Breast epithelium (tissue), 4 donors: ENCODE measurements at regions not wholly inside any gene's neighbourhood (a gene's known extent, or its start where the extent isn't known, plus 50 kb on each side); places are given as distances from the start of the nearest gene placed in this dataset.

Experiments
- DNase-seq, 2 donors: peaks; one replicate each; pipeline ENCODE4 v3.0.0-alpha.2; 2019; ENCODE audit warnings: low spot score in 2 of 2
- H3K27ac ChIP-seq, 2 donors: fragments of 200-600 bp; sonication (generic) in 1 of 2; one replicate each; pipeline ENCODE4 v1.5.1; 2016 to 2019; ENCODE audit warnings: mild to moderate bottlenecking in 1 of 2
- H3K27me3 ChIP-seq, 2 donors: fragments of 200-600 bp; sonication (generic) in 1 of 2; one replicate each; pipeline versions ENCODE4 v1.5.1 to v1.6.0; 2017 to 2019; ENCODE audit warnings: control low read depth in 1 of 2, mild to moderate bottlenecking in 1 of 2
- H3K36me3 ChIP-seq: fragments of 200-600 bp; one replicate; pipeline ENCODE4 v1.5.1; 2019
- H3K4me1 ChIP-seq, 2 donors: fragments of 200-600 bp; sonication (generic); one replicate each; pipeline ENCODE4 v1.5.1; 2016 to 2019; ENCODE audit warnings: control low read depth in 1 of 2
- H3K4me3 ChIP-seq, 3 donors: fragments of 200-600 bp; sonication (generic); 1 replicate in 2 of 3; 2 replicates in 1 of 3; pipeline ENCODE4 v1.5.1; 2016 to 2019; ENCODE audit warnings: mild to moderate bottlenecking in 3 of 3, moderate library complexity in 2 of 3
- H3K9me3 ChIP-seq, 2 donors: fragments of 200-600 bp; sonication (generic) in 1 of 2; one replicate each; pipeline ENCODE4 v1.5.1; 2016 to 2019; ENCODE audit warnings: control low read depth in 1 of 2
- CTCF ChIP-seq, 3 donors: fragments of 450-650 bp; IDR thresholded peaks; one replicate each; pipeline ENCODE4 v1.5.1; 2016 to 2017; ENCODE audit warnings: antibody characterized with exemption in 3 of 3, mild to moderate bottlenecking in 3 of 3, moderate library complexity in 3 of 3
- POLR2A ChIP-seq: fragments of 450-650 bp; IDR thresholded peaks from one replicate; pipeline ENCODE4 v1.6.1; 2016; ENCODE audit warnings: antibody characterized with exemption, mild to moderate bottlenecking, moderate library complexity
- POLR2AphosphoS5 ChIP-seq, 3 donors: sonication (generic); formaldehyde crosslinking; IDR thresholded peaks; one replicate each; pipeline ENCODE4 v1.6.1; 2017; ENCODE audit warnings: antibody characterized with exemption in 3 of 3
- intact Hi-C: fragments of 100-400 bp; cut with DNase I; formaldehyde crosslinking; loops from one replicate; pipeline ENCODE4 v1.15.1; 2023; ENCODE audit warnings: low total_unique reads

GRCh38 chr3:103006526-103007183, 571.8 kb downstream of the ZPLD1 start:
- Histone ChIP-seq H3K4me1 (no peaks in the 10 kb centered on the region), H3K36me3 (no peaks in the 10 kb centered on the region), H3K9me3 (no peaks in the 10 kb centered on the region), H3K4me3 (no peak overlapping the region), H3K27me3 (no peaks in the 10 kb centered on the region), H3K27ac (no peak overlapping the region)
- intact Hi-C loops = no loop called here
- DNase-seq = no peak
- TF ChIP-seq POLR2A = no peak
- no peak for TF ChIP-seq CTCF (IDR thresholded peaks at IDR 0.05)
- TF ChIP-seq POLR2AphosphoS5 (IDR thresholded peaks at IDR 0.05) = no peak

- Histone ChIP-seq H3K27me3 (no peaks in the 10 kb centered on the region), H3K4me3 (no peak overlapping the region), H3K27ac (no peak overlapping the region), H3K36me3 (no peaks in the 10 kb centered on the region), H3K4me1 (no peaks in the 10 kb centered on the region), H3K9me3 (no peaks in the 10 kb centered on the region)
- TF ChIP-seq POLR2AphosphoS5 (IDR thresholded peaks at IDR 0.05) = no peak
- TF ChIP-seq POLR2A = no peak
- TF ChIP-seq CTCF (IDR thresholded peaks at IDR 0.05) = no peak
- intact Hi-C loops = no loop called here
- no peak for DNase-seq
Observed at GRCh38 chr3:103009609-103010008, 574.8 kb downstream of the ZPLD1 start.

GRCh38 chr3:103025880-103026279, 591.1 kb downstream of the ZPLD1 start:
- Histone ChIP-seq H3K4me3 (no peak overlapping the region), H3K36me3 (no peaks in the 10 kb centered on the region), H3K9me3 (no peaks in the 10 kb centered on the region), H3K27ac (no peak overlapping the region), H3K4me1 (no peaks in the 10 kb centered on the region), H3K27me3 (no peaks in the 10 kb centered on the region)
- TF ChIP-seq CTCF (IDR thresholded peaks at IDR 0.05) = no peak
- TF ChIP-seq POLR2AphosphoS5 (IDR thresholded peaks at IDR 0.05) = no peak
- TF ChIP-seq POLR2A = no peak
- DNase-seq = no peak
- intact Hi-C loops = no loop called here

- Histone ChIP-seq H3K4me3 (no peak overlapping the region), H3K27ac (no peak overlapping the region), H3K36me3 (no peaks in the 10 kb centered on the region), H3K4me1 (no peaks in the 10 kb centered on the region), H3K9me3 (no peaks in the 10 kb centered on the region), H3K27me3 (no peaks in the 10 kb centered on the region)
- TF ChIP-seq POLR2AphosphoS5 (IDR thresholded peaks at IDR 0.05) = no peak
- no peak for TF ChIP-seq CTCF (IDR thresholded peaks at IDR 0.05)
- no peak for TF ChIP-seq POLR2A
- intact Hi-C loops = no loop called here
- DNase-seq = no peak
Observed at GRCh38 chr3:103033841-103034240, 599.0 kb downstream of the ZPLD1 start.

GRCh38 chr3:103047640-103048039, 612.8 kb downstream of the ZPLD1 start:
- intact Hi-C loops = no loop called here

More at GRCh38 chr3:103047640-103048039, 612.8 kb downstream of the ZPLD1 start:
- Histone ChIP-seq H3K4me3 (no peak overlapping the region), H3K27me3 (no peaks in the 10 kb centered on the region), H3K36me3 (no peaks in the 10 kb centered on the region), H3K27ac (no peak overlapping the region), H3K9me3 (no peaks in the 10 kb centered on the region), H3K4me1 (no peaks in the 10 kb centered on the region)
- no peak for DNase-seq
- TF ChIP-seq CTCF (IDR thresholded peaks at IDR 0.05) = no peak
- TF ChIP-seq POLR2AphosphoS5 (IDR thresholded peaks at IDR 0.05) = no peak
- no peak for TF ChIP-seq POLR2A
